WI38 (cell line): ENCODE measurements at regions not wholly inside any gene's neighbourhood (a gene's known extent, or its start where the extent isn't known, plus 50 kb on each side); places are given as distances from the start of the nearest gene placed in this dataset.

ENCODE experiments used
- H3K4me3 ChIP-seq: 2 replicates; pipeline ENCODE4 v1.5.1; 2011; ENCODE audit warnings: low read depth, mild to moderate bottlenecking, control low read depth, low read length
- CTCF ChIP-seq: IDR thresholded peaks from 2 replicates; pipeline ENCODE4 v1.5.1; 2012; ENCODE audit warnings: low read depth, mild to moderate bottlenecking, control low read depth, low read length

GRCh38 chr11:29685361-29685760 is 331.5 kb downstream of the KCNA4 start:
- no peak for TF ChIP-seq CTCF
- no peak overlapping the region for H3K4me3 ChIP-seq

- no peak overlapping the region for H3K4me3 ChIP-seq
- no peak for TF ChIP-seq CTCF
Observed at GRCh38 chr11:29682856-29683255, 334.0 kb downstream of the KCNA4 start.

GRCh38 chr11:29679996-29680395 is 336.8 kb downstream of the KCNA4 start:
- H3K4me3 ChIP-seq: no peak overlapping the region
- TF ChIP-seq CTCF: no peak

- no peak for TF ChIP-seq CTCF
- H3K4me3 ChIP-seq: no peak overlapping the region
Observed at GRCh38 chr11:29676993-29677392, 339.8 kb downstream of the KCNA4 start.

- H3K4me3 ChIP-seq: no peak overlapping the region
- TF ChIP-seq CTCF: no peak
Observed at GRCh38 chr11:29669310-29669709, 347.5 kb downstream of the KCNA4 start.

- no peak overlapping the region for H3K4me3 ChIP-seq
- TF ChIP-seq CTCF: no peak
Observed at GRCh38 chr11:29657709-29658108, 359.1 kb downstream of the KCNA4 start.

GRCh38 chr11:29656597-29656996 is 360.2 kb downstream of the KCNA4 start:
- no peak overlapping the region for H3K4me3 ChIP-seq
- no peak for TF ChIP-seq CTCF
